Upper lobe of right lung (tissue), 1 donor: ENCODE measurements at regions not wholly inside any gene's neighbourhood (a gene's known extent, or its start where the extent isn't known, plus 50 kb on each side); places are given as distances from the start of the nearest gene placed in this dataset.
A peak's percentile ranks its signal among the peaks of the same experiment; 100 is the strongest.

Source experiments
- ATAC-seq: fragments of 200-7000 bp; cut with Tn5 transposase; one replicate; pipeline ENCODE4 v1.9.1; 2020; ENCODE audit warnings: mild to moderate bottlenecking, moderate library complexity
- DNase-seq: peaks from one replicate; pipeline ENCODE4 v3.0.0-alpha.2; 2020
- H3K27ac ChIP-seq: fragments of 200-600 bp; one replicate; pipeline ENCODE4 v1.8.0; 2022
- H3K27me3 ChIP-seq: fragments of 200-600 bp; one replicate; pipeline ENCODE4 v1.8.0; 2022; ENCODE audit warnings: mild to moderate bottlenecking
- H3K36me3 ChIP-seq: fragments of 200-600 bp; one replicate; pipeline ENCODE4 v1.8.0; 2022
- H3K4me1 ChIP-seq: fragments of 200-600 bp; one replicate; pipeline ENCODE4 v1.8.0; 2022
- H3K4me3 ChIP-seq: fragments of 200-600 bp; one replicate; pipeline ENCODE4 v1.8.0; 2022; ENCODE audit warnings: mild to moderate bottlenecking
- H3K9me3 ChIP-seq: fragments of 200-600 bp; one replicate; pipeline ENCODE4 v1.8.0; 2022
- CTCF ChIP-seq: fragments of 200-600 bp; IDR thresholded peaks from one replicate; pipeline ENCODE4 v1.8.0; 2022; ENCODE audit warnings: antibody characterized with exemption
- intact Hi-C: fragments of 100-400 bp; cut with DNase I; formaldehyde crosslinking; loops from one replicate; pipeline ENCODE4 v1.11.0; 2022
- donor health status: DM: no; HTN: yes; CAD: no; lungs with severe emphysema.

GRCh38 chr4:110309675-110310074 is 111.3 kb upstream of the ELOVL6 start:
- no peaks in the 10 kb centered on the region for H3K36me3 ChIP-seq
- H3K9me3 ChIP-seq, result no peaks in the 10 kb centered on the region
- TF ChIP-seq CTCF, result no peak
- no peak overlapping the region for H3K27ac ChIP-seq
- intact Hi-C loops, result loop anchor here (10.0 kb wide), 1 partner anchor 205 kb away; no protein-coding TSS in a partner anchor
- no peak overlapping the region for H3K4me3 ChIP-seq
- no peaks in the 10 kb centered on the region for H3K4me1 ChIP-seq
- no peaks in the 10 kb centered on the region for H3K27me3 ChIP-seq
- DNase-seq, result no peak
- no peak for ATAC-seq

GRCh38 chr4:110306303-110306702 is 107.9 kb upstream of the ELOVL6 start:
- H3K4me1 ChIP-seq, result no peaks in the 10 kb centered on the region
- no peak overlapping the region for H3K4me3 ChIP-seq
- no peak for TF ChIP-seq CTCF
- H3K27ac ChIP-seq, result no peak overlapping the region
- intact Hi-C loops, result no loop called here
- no peaks in the 10 kb centered on the region for H3K36me3 ChIP-seq
- H3K27me3 ChIP-seq, result no peaks in the 10 kb centered on the region
- H3K9me3 ChIP-seq, result no peaks in the 10 kb centered on the region
- no peak for DNase-seq
- peak; percentile 22 for ATAC-seq

GRCh38 chr4:110305455-110305854 is 107.0 kb upstream of the ELOVL6 start:
- Histone ChIP-seq H3K36me3 (no peaks in the 10 kb centered on the region), H3K4me1 (no peaks in the 10 kb centered on the region), H3K9me3 (no peaks in the 10 kb centered on the region), H3K27me3 (no peaks in the 10 kb centered on the region), H3K4me3 (no peak overlapping the region), H3K27ac (no peak overlapping the region)
- intact Hi-C loops, result no loop called here
- no peak for DNase-seq
- no peak for ATAC-seq
- no peak for TF ChIP-seq CTCF

- Histone ChIP-seq H3K27me3 (no peaks in the 10 kb centered on the region), H3K9me3 (no peaks in the 10 kb centered on the region), H3K27ac (no peak overlapping the region), H3K4me1 (no peaks in the 10 kb centered on the region), H3K36me3 (no peaks in the 10 kb centered on the region), H3K4me3 (no peak overlapping the region)
- ATAC-seq (no peak), DNase-seq (no peak)
- intact Hi-C loops, result no loop called here
- no peak for TF ChIP-seq CTCF
These were observed 98.5 kb upstream of the ELOVL6 start for GRCh38 chr4:110296892-110297291.

- Histone ChIP-seq H3K9me3 (no peaks in the 10 kb centered on the region), H3K4me3 (no peak overlapping the region), H3K27me3 (no peaks in the 10 kb centered on the region), H3K36me3 (no peaks in the 10 kb centered on the region), H3K4me1 (no peaks in the 10 kb centered on the region), H3K27ac (no peak overlapping the region)
- no peak for TF ChIP-seq CTCF
- intact Hi-C loops, result no loop called here
- no peak for ATAC-seq
- DNase-seq, result no peak
These were observed 95.8 kb upstream of the ELOVL6 start for GRCh38 chr4:110294165-110294564.
